ENCODE measurements at regions not wholly inside any gene's neighbourhood (a gene's known extent, or its start where the extent isn't known, plus 50 kb on each side); places are given as distances from the start of the nearest gene placed in this dataset.

GRCh38 chr12:77696183-77696582, 134.5 kb upstream of the NAV3 start:
- H3K36me3 Mint-ChIP-seq (ENCODE audit: low read depth) = no peaks in the 10 kb centered on the region
- H3K9me3 Mint-ChIP-seq = no peaks in the 10 kb centered on the region
- H3K27me3 Mint-ChIP-seq (ENCODE audit: low read depth) = no peaks in the 10 kb centered on the region
- intact Hi-C loops (cut with micrococcal nuclease) = no loop called here
- H3K27ac Mint-ChIP-seq = no peak overlapping the region
- DNase-seq (ENCODE audit: low spot score) = no peak
- H3K4me3 Mint-ChIP-seq (ENCODE audit: low read depth) = no peak overlapping the region
- no peaks in the 10 kb centered on the region for H3K4me1 Mint-ChIP-seq (ENCODE audit: low read depth)

- no peaks in the 10 kb centered on the region for H3K27me3 Mint-ChIP-seq (ENCODE audit: low read depth)
- H3K27ac Mint-ChIP-seq = no peak overlapping the region
- no peak overlapping the region for H3K4me3 Mint-ChIP-seq (ENCODE audit: low read depth)
- H3K4me1 Mint-ChIP-seq (ENCODE audit: low read depth) = no peaks in the 10 kb centered on the region
- no peaks in the 10 kb centered on the region for H3K36me3 Mint-ChIP-seq (ENCODE audit: low read depth)
- H3K9me3 Mint-ChIP-seq = no peaks in the 10 kb centered on the region
- intact Hi-C loops (cut with micrococcal nuclease) = no loop called here
- DNase-seq (ENCODE audit: low spot score) = no peak
Measured at GRCh38 chr12:77689510-77690086, 141.1 kb upstream of the NAV3 start.

- H3K4me3 Mint-ChIP-seq (ENCODE audit: low read depth) = no peak overlapping the region
- no peaks in the 10 kb centered on the region for H3K4me1 Mint-ChIP-seq (ENCODE audit: low read depth)
- intact Hi-C loops (cut with micrococcal nuclease) = no loop called here
- no peaks in the 10 kb centered on the region for H3K9me3 Mint-ChIP-seq
- no peak for DNase-seq (ENCODE audit: low spot score)
- no peaks in the 10 kb centered on the region for H3K27me3 Mint-ChIP-seq (ENCODE audit: low read depth)
- H3K36me3 Mint-ChIP-seq (ENCODE audit: low read depth) = no peaks in the 10 kb centered on the region
- no peak overlapping the region for H3K27ac Mint-ChIP-seq
Measured at GRCh38 chr12:77687321-77687720, 143.4 kb upstream of the NAV3 start.

- intact Hi-C loops (cut with micrococcal nuclease) = no loop called here
- Mint-ChIP-seq H3K27ac (no peak overlapping the region), H3K4me3 (ENCODE audit: low read depth) (no peak overlapping the region), H3K36me3 (ENCODE audit: low read depth) (no peaks in the 10 kb centered on the region), H3K27me3 (ENCODE audit: low read depth) (no peaks in the 10 kb centered on the region), H3K4me1 (ENCODE audit: low read depth) (no peaks in the 10 kb centered on the region), H3K9me3 (no peaks in the 10 kb centered on the region)
- no peak for DNase-seq (ENCODE audit: low spot score)
Measured at GRCh38 chr12:77686760-77687159, 143.9 kb upstream of the NAV3 start.

- H3K4me3 Mint-ChIP-seq (ENCODE audit: low read depth) = no peak overlapping the region
- intact Hi-C loops (cut with micrococcal nuclease) = no loop called here
- H3K4me1 Mint-ChIP-seq (ENCODE audit: low read depth) = no peaks in the 10 kb centered on the region
- H3K27ac Mint-ChIP-seq = no peak overlapping the region
- no peaks in the 10 kb centered on the region for H3K9me3 Mint-ChIP-seq
- no peaks in the 10 kb centered on the region for H3K36me3 Mint-ChIP-seq (ENCODE audit: low read depth)
- no peak for DNase-seq (ENCODE audit: low spot score)
- H3K27me3 Mint-ChIP-seq (ENCODE audit: low read depth) = no peaks in the 10 kb centered on the region
Measured at GRCh38 chr12:77685901-77686300, 144.8 kb upstream of the NAV3 start.

GRCh38 chr12:77685112-77685511, 145.6 kb upstream of the NAV3 start:
- Mint-ChIP-seq H3K27ac (no peak overlapping the region), H3K4me3 (ENCODE audit: low read depth) (no peak overlapping the region), H3K9me3 (no peaks in the 10 kb centered on the region), H3K36me3 (ENCODE audit: low read depth) (no peaks in the 10 kb centered on the region), H3K27me3 (ENCODE audit: low read depth) (no peaks in the 10 kb centered on the region), H3K4me1 (ENCODE audit: low read depth) (no peaks in the 10 kb centered on the region)
- intact Hi-C loops (cut with micrococcal nuclease) = no loop called here
- no peak for DNase-seq (ENCODE audit: low spot score)

- Mint-ChIP-seq H3K9me3 (no peaks in the 10 kb centered on the region), H3K27me3 (ENCODE audit: low read depth) (no peaks in the 10 kb centered on the region), H3K4me1 (ENCODE audit: low read depth) (no peaks in the 10 kb centered on the region), H3K4me3 (ENCODE audit: low read depth) (no peak overlapping the region), H3K36me3 (ENCODE audit: low read depth) (no peaks in the 10 kb centered on the region), H3K27ac (no peak overlapping the region)
- intact Hi-C loops (cut with micrococcal nuclease) = no loop called here
- DNase-seq (ENCODE audit: low spot score) = no peak
Measured at GRCh38 chr12:77682488-77682887, 148.2 kb upstream of the NAV3 start.

- H3K27me3 Mint-ChIP-seq (ENCODE audit: low read depth) = no peaks in the 10 kb centered on the region
- no peaks in the 10 kb centered on the region for H3K36me3 Mint-ChIP-seq (ENCODE audit: low read depth)
- no peak overlapping the region for H3K27ac Mint-ChIP-seq
- intact Hi-C loops (cut with micrococcal nuclease) = no loop called here
- no peaks in the 10 kb centered on the region for H3K9me3 Mint-ChIP-seq
- H3K4me3 Mint-ChIP-seq (ENCODE audit: low read depth) = no peak overlapping the region
- H3K4me1 Mint-ChIP-seq (ENCODE audit: low read depth) = no peaks in the 10 kb centered on the region
- no peak for DNase-seq (ENCODE audit: low spot score)
Measured at GRCh38 chr12:77681726-77682125, 149.0 kb upstream of the NAV3 start.

GRCh38 chr12:77679686-77680085, 151.0 kb upstream of the NAV3 start:
- Mint-ChIP-seq H3K4me1 (ENCODE audit: low read depth) (no peaks in the 10 kb centered on the region), H3K9me3 (no peaks in the 10 kb centered on the region)
- intact Hi-C loops (cut with micrococcal nuclease) = no loop called here

GRCh38 chr12:77678621-77679020, 152.1 kb upstream of the NAV3 start:
- Mint-ChIP-seq H3K27ac (no peak overlapping the region), H3K4me3 (ENCODE audit: low read depth) (no peak overlapping the region), H3K27me3 (ENCODE audit: low read depth) (no peaks in the 10 kb centered on the region), H3K36me3 (ENCODE audit: low read depth) (no peaks in the 10 kb centered on the region), H3K4me1 (ENCODE audit: low read depth) (no peaks in the 10 kb centered on the region), H3K9me3 (no peaks in the 10 kb centered on the region)
- DNase-seq (ENCODE audit: low spot score) = no peak
- intact Hi-C loops (cut with micrococcal nuclease) = no loop called here

More at GRCh38 chr12:77679686-77680085, 151.0 kb upstream of the NAV3 start:
- Mint-ChIP-seq H3K36me3 (ENCODE audit: low read depth) (no peaks in the 10 kb centered on the region), H3K4me3 (ENCODE audit: low read depth) (no peak overlapping the region), H3K27ac (no peak overlapping the region), H3K27me3 (ENCODE audit: low read depth) (no peaks in the 10 kb centered on the region)
- no peak for DNase-seq (ENCODE audit: low spot score)

GRCh38 chr12:77667101-77667500, 163.6 kb upstream of the NAV3 start:
- no peak overlapping the region for H3K4me3 Mint-ChIP-seq (ENCODE audit: low read depth)
- H3K9me3 Mint-ChIP-seq = peaks cover 19% of the 10 kb centered on the region
- H3K27me3 Mint-ChIP-seq (ENCODE audit: low read depth) = no peaks in the 10 kb centered on the region
- H3K4me1 Mint-ChIP-seq (ENCODE audit: low read depth) = no peaks in the 10 kb centered on the region
- intact Hi-C loops (cut with micrococcal nuclease) = no loop called here
- no peak overlapping the region for H3K27ac Mint-ChIP-seq
- DNase-seq (ENCODE audit: low spot score) = no peak
- H3K36me3 Mint-ChIP-seq (ENCODE audit: low read depth) = no peaks in the 10 kb centered on the region

- Mint-ChIP-seq H3K27me3 (ENCODE audit: low read depth) (no peaks in the 10 kb centered on the region), H3K4me3 (ENCODE audit: low read depth) (no peak overlapping the region), H3K36me3 (ENCODE audit: low read depth) (no peaks in the 10 kb centered on the region), H3K9me3 (no peaks in the 10 kb centered on the region), H3K27ac (no peak overlapping the region), H3K4me1 (ENCODE audit: low read depth) (no peaks in the 10 kb centered on the region)
- intact Hi-C loops (cut with micrococcal nuclease) = no loop called here
- DNase-seq (ENCODE audit: low spot score) = no peak
Measured at GRCh38 chr12:77648716-77649115, 182.0 kb upstream of the NAV3 start.

- H3K9me3 Mint-ChIP-seq = no peaks in the 10 kb centered on the region
- H3K4me3 Mint-ChIP-seq (ENCODE audit: low read depth) = no peak overlapping the region
- no peak for DNase-seq (ENCODE audit: low spot score)
- H3K36me3 Mint-ChIP-seq (ENCODE audit: low read depth) = no peaks in the 10 kb centered on the region
- H3K27me3 Mint-ChIP-seq (ENCODE audit: low read depth) = no peaks in the 10 kb centered on the region
- intact Hi-C loops (cut with micrococcal nuclease) = no loop called here
- no peaks in the 10 kb centered on the region for H3K4me1 Mint-ChIP-seq (ENCODE audit: low read depth)
- H3K27ac Mint-ChIP-seq = no peak overlapping the region
Measured at GRCh38 chr12:77645966-77646598, 184.6 kb upstream of the NAV3 start.
